NT2/D1 (cell line): ENCODE measurements at regions not wholly inside any gene's neighbourhood (a gene's known extent, or its start where the extent isn't known, plus 50 kb on each side); places are given as distances from the start of the nearest gene placed in this dataset.

Source experiments
- DNase-seq: peaks from one replicate; pipeline ENCODE4 v3.0.0-alpha.2; 2011; ENCODE audit warnings: low read depth, low spot score
- H3K27me3 ChIP-seq: 2 replicates; pipeline ENCODE4 v1.6.0; 2011; ENCODE audit warnings: mild to moderate bottlenecking; ENCODE audit not compliant: insufficient read length, insufficient read depth
- H3K36me3 ChIP-seq: 2 replicates; pipeline ENCODE4 v1.6.1; 2011; ENCODE audit warnings: mild to moderate bottlenecking, low read length, mixed read lengths; ENCODE audit not compliant: insufficient read depth, insufficient read length
- H3K4me1 ChIP-seq: 2 replicates; pipeline ENCODE4 v1.5.1; 2011; ENCODE audit not compliant: insufficient read depth, insufficient read length
- H3K4me3 ChIP-seq: 2 replicates; pipeline ENCODE4 v1.5.1; 2011; ENCODE audit warnings: low read depth; ENCODE audit not compliant: insufficient read length
- H3K9ac ChIP-seq: 2 replicates; pipeline ENCODE4 v1.6.0; 2011; ENCODE audit warnings: low read depth; ENCODE audit not compliant: insufficient read length
- H3K9me3 ChIP-seq: 2 replicates; pipeline ENCODE4 v1.5.1; 2011; ENCODE audit warnings: mild to moderate bottlenecking, low read length; ENCODE audit not compliant: insufficient read depth
- SUZ12 ChIP-seq: IDR thresholded peaks from 2 replicates; pipeline ENCODE4 v1.6.1; 2011; ENCODE audit not compliant: insufficient read length, insufficient read depth; ENCODE audit errors: extremely low read depth
- YY1 ChIP-seq: IDR thresholded peaks from 2 replicates; pipeline ENCODE4 v1.6.1; 2011; ENCODE audit not compliant: insufficient read length, insufficient read depth
- ZNF274 ChIP-seq: IDR thresholded peaks from 2 replicates; pipeline ENCODE4 v1.6.1; 2011; ENCODE audit warnings: mild to moderate bottlenecking, low read depth, low read length

DNA sequence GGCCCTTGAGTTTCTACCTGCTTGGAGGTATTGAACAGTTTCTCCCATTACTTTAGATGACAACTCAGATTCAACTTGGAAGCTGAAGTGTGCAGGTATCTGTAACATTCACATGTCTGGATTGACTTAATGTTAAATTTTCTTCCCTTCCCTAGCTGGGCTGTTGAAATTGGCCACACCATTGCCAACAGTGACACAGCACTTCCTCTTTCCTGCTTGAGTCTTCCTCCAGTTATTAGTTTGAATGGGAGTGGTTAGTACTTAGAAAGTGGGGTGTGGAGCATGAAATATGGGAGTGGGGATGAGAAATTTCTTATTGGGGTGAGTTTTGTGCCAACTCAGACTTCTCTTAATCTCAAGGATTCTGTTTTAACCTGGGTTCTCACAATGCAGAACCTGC, 454.9 kb downstream of the KCNJ2 start:
- Histone ChIP-seq H3K4me1 (no peaks in the 10 kb centered on the region), H3K27me3 (no peaks in the 10 kb centered on the region), H3K4me3 (no peak overlapping the region), H3K36me3 (no peaks in the 10 kb centered on the region), H3K9me3 (no peaks in the 10 kb centered on the region), H3K9ac (no peak overlapping the region)
- DNase-seq, result no peak
- TF ChIP-seq SUZ12 (no peak), YY1 (no peak)

DNA sequence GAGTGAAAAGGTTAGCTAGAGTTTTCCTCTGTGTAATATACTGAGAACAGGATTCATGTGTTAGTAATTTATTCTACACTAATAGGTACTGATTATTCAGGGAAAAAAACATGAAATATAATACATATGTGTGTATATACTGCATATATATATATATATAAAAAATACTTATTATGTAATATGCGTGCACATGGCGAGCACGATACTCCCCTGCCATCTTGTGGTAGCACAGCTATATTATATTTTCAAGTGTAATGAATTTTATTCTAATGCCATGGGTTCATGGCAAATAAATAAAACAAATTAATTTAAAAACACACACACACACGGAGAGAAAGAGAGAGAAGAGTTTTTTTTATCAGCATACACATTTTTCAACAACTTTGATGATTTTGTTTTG, 460.6 kb downstream of the KCNJ2 start:
- DNase-seq, result no peak
- no peak for TF ChIP-seq SUZ12
- TF ChIP-seq YY1, result no peak
- no peak for TF ChIP-seq ZNF274
- Histone ChIP-seq H3K4me3 (no peak overlapping the region), H3K36me3 (no peaks in the 10 kb centered on the region), H3K4me1 (no peaks in the 10 kb centered on the region), H3K9ac (no peak overlapping the region), H3K9me3 (no peaks in the 10 kb centered on the region), H3K27me3 (no peaks in the 10 kb centered on the region)

DNA sequence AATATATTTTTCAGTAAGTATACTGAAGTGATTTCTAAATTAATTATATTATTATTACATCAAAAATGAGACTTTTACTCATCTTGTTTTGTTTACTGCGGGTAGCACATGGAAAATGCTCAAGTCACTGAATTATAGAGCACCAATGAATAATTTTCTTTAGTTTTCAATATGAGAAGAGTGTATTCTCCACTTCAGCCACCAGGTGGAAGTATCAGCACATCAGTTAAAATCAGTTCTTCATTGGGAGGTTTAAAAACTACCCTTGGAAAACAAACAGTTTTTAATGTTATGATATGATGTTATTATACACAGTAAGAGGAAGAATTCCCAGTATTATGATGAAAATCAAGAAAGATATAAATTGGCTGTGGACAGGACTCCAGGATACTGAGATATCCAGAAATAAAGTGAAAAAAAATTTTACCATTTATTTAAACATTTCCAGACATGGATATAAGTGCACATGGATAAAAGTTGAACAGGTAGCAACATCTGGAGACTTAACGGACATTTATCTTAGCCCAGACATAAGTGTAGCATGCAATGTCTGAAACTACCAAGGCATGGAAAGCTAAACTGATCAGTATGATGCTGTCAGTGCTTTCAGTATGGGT, 467.3 kb downstream of the KCNJ2 start:
- no peak for DNase-seq
- no peak overlapping the region for H3K9ac ChIP-seq
- H3K27me3 ChIP-seq, result no peaks in the 10 kb centered on the region
- H3K9me3 ChIP-seq, result no peaks in the 10 kb centered on the region
- no peaks in the 10 kb centered on the region for H3K4me1 ChIP-seq
- H3K4me3 ChIP-seq, result no peak overlapping the region
- TF ChIP-seq ZNF274, result no peak
- TF ChIP-seq YY1, result no peak
- no peak for TF ChIP-seq SUZ12
- no peaks in the 10 kb centered on the region for H3K36me3 ChIP-seq

DNA sequence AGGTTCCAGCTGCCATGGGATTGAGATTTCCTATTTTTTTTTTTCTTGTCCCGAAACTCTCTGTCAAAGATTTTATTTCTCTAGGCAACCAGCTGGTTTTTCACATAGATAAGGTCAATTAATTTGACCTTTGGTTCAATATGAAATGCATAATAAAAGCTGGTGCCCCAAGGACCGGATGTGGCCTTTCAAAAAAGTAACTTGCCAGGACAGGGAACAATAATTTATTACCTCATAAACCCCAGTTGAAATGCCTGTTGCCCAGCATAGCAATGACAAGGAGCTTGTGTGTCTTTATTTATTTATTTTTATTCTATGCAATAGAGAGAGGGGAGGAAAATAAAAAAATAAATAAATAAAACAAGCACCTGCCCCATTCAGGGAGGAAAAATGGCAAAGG, 472.7 kb downstream of the KCNJ2 start:
- no peak overlapping the region for H3K9ac ChIP-seq
- no peak overlapping the region for H3K4me3 ChIP-seq
- H3K36me3 ChIP-seq, result no peaks in the 10 kb centered on the region
- no peaks in the 10 kb centered on the region for H3K9me3 ChIP-seq
- no peak for TF ChIP-seq ZNF274
- no peak for TF ChIP-seq SUZ12
- no peak for TF ChIP-seq YY1
- H3K4me1 ChIP-seq, result no peaks in the 10 kb centered on the region
- DNase-seq, result no peak
- no peaks in the 10 kb centered on the region for H3K27me3 ChIP-seq

DNA sequence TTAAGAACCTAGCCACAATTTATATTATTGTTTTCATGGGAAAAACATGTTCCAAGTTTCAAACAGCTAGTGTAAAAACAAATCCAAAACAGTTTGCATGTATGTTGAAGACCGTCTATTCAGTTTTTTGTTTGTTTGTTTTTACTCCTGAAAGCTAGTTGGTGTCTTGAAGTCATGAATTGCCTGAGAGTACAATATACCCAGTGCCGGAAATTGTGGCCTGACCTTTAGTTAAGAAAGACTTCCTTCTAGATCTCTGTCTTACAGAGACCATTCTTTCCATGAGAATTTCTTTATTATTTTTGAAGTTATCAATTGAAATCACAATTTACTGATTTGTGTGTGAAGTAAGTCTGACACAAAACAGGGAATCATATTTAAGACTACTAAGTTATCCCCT, 474.8 kb downstream of the KCNJ2 start:
- Histone ChIP-seq H3K4me1 (no peaks in the 10 kb centered on the region), H3K36me3 (no peaks in the 10 kb centered on the region), H3K9ac (no peak overlapping the region), H3K9me3 (no peaks in the 10 kb centered on the region), H3K4me3 (no peak overlapping the region), H3K27me3 (no peaks in the 10 kb centered on the region)
- no peak for DNase-seq
- TF ChIP-seq YY1 (no peak), SUZ12 (no peak), ZNF274 (no peak)

DNA sequence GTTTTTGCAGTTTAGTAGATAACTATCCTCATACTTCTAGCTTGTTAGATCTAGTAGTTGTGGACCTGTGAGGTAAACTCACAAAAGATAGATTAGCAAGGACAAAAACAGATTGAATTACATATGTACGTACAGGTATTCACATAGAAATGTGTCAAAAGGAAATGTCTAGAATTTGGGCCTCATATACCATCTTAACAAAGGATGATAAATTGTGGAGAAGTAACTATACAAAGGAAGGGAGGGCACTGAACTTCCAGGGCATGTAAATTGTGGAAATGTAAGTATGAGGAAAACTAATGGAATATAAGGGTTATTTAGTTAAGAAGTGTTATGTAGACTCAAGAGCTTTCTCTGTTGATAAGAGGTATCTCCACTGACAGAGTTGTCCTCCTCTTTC, 477.3 kb downstream of the KCNJ2 start:
- H3K27me3 ChIP-seq, result no peaks in the 10 kb centered on the region
- H3K9ac ChIP-seq, result no peak overlapping the region
- H3K4me1 ChIP-seq, result no peaks in the 10 kb centered on the region
- H3K9me3 ChIP-seq, result no peaks in the 10 kb centered on the region
- no peak for DNase-seq
- no peaks in the 10 kb centered on the region for H3K36me3 ChIP-seq
- TF ChIP-seq YY1 (no peak), ZNF274 (no peak), SUZ12 (no peak)
- H3K4me3 ChIP-seq, result no peak overlapping the region

DNA sequence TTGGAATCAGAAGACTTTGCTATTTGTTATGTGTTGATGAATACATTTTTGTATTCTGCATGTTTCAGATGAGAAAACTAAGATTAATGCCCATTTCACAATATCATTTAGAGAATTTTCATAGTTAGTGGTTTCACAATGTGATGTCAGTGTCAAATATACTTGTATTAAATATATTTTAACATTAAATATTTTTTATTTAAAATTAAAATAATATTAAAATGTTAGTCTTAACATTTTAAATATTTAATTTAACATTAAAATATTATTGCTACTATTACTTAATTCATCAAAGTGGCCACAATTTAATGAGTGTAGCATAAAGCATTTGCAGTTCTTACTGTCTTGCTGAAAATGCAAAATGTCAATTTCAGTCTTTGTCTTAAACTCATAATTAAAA, 478.8 kb downstream of the KCNJ2 start:
- Histone ChIP-seq H3K4me1 (no peaks in the 10 kb centered on the region), H3K9me3 (no peaks in the 10 kb centered on the region), H3K4me3 (no peak overlapping the region), H3K9ac (no peak overlapping the region), H3K36me3 (no peaks in the 10 kb centered on the region), H3K27me3 (no peaks in the 10 kb centered on the region)
- no peak for DNase-seq
- TF ChIP-seq SUZ12 (no peak), YY1 (no peak), ZNF274 (no peak)
